ENCODE measurements at regions not wholly inside any gene's neighbourhood (a gene's known extent, or its start where the extent isn't known, plus 50 kb on each side); places are given as distances from the start of the nearest gene placed in this dataset.

- Histone ChIP-seq H3K4me3 (replicated peaks; ENCODE audit: insufficient read depth, low read length) (no peak overlapping the region), H3K27me3 (ENCODE audit: insufficient read depth, poor library complexity, severe bottlenecking) (no peaks in the 10 kb centered on the region), H3K27ac (replicated peaks) (no peak overlapping the region)
- TF ChIP-seq, protein P1, sequence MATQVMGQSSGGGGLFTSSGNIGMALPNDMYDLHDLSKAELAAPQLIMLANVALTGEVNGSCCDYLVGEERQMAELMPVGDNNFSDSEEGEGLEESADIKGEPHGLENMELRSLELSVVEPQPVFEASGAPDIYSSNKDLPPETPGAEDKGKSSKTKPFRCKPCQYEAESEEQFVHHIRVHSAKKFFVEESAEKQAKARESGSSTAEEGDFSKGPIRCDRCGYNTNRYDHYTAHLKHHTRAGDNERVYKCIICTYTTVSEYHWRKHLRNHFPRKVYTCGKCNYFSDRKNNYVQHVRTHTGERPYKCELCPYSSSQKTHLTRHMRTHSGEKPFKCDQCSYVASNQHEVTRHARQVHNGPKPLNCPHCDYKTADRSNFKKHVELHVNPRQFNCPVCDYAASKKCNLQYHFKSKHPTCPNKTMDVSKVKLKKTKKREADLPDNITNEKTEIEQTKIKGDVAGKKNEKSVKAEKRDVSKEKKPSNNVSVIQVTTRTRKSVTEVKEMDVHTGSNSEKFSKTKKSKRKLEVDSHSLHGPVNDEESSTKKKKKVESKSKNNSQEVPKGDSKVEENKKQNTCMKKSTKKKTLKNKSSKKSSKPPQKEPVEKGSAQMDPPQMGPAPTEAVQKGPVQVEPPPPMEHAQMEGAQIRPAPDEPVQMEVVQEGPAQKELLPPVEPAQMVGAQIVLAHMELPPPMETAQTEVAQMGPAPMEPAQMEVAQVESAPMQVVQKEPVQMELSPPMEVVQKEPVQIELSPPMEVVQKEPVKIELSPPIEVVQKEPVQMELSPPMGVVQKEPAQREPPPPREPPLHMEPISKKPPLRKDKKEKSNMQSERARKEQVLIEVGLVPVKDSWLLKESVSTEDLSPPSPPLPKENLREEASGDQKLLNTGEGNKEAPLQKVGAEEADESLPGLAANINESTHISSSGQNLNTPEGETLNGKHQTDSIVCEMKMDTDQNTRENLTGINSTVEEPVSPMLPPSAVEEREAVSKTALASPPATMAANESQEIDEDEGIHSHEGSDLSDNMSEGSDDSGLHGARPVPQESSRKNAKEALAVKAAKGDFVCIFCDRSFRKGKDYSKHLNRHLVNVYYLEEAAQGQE (IDR thresholded peaks at IDR 0.05; ENCODE audit: insufficient replicate concordance, low read depth): no peak
- TF ChIP-seq SPI1 (IDR thresholded peaks at IDR 0.05; ENCODE audit: borderline replicate concordance, low read depth) (no peak), POLR2AphosphoS5 (IDR thresholded peaks at IDR 0.05; ENCODE audit: low read depth) (no peak)
- DNase-seq (ENCODE audit: low read depth in 1 of 2, low spot score in 1 of 2): no peak
These were observed 406.6 kb downstream of the GLRX3 start for GRCh38 chr10:130542761-130543160.

- DNase-seq (ENCODE audit: low read depth in 1 of 2, low spot score in 1 of 2): no peak
- no peak for TF ChIP-seq POLR2AphosphoS5 (IDR thresholded peaks at IDR 0.05; ENCODE audit: low read depth)
- TF ChIP-seq, protein P2, sequence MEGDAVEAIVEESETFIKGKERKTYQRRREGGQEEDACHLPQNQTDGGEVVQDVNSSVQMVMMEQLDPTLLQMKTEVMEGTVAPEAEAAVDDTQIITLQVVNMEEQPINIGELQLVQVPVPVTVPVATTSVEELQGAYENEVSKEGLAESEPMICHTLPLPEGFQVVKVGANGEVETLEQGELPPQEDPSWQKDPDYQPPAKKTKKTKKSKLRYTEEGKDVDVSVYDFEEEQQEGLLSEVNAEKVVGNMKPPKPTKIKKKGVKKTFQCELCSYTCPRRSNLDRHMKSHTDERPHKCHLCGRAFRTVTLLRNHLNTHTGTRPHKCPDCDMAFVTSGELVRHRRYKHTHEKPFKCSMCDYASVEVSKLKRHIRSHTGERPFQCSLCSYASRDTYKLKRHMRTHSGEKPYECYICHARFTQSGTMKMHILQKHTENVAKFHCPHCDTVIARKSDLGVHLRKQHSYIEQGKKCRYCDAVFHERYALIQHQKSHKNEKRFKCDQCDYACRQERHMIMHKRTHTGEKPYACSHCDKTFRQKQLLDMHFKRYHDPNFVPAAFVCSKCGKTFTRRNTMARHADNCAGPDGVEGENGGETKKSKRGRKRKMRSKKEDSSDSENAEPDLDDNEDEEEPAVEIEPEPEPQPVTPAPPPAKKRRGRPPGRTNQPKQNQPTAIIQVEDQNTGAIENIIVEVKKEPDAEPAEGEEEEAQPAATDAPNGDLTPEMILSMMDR (IDR thresholded peaks at IDR 0.05; ENCODE audit: insufficient read depth, low read length): no peak
- TF ChIP-seq SPI1 (IDR thresholded peaks at IDR 0.05; ENCODE audit: borderline replicate concordance, low read depth): no peak
- TF ChIP-seq, protein P1 (IDR thresholded peaks at IDR 0.05; ENCODE audit: insufficient replicate concordance, low read depth): no peak
- TF ChIP-seq GABPA (IDR thresholded peaks at IDR 0.05; ENCODE audit: low read depth): no peak
- H3K4me3 ChIP-seq (replicated peaks; ENCODE audit: insufficient read depth, low read length): no peak overlapping the region
- no peak overlapping the region for H3K27ac ChIP-seq (replicated peaks)
- no peaks in the 10 kb centered on the region for H3K27me3 ChIP-seq (ENCODE audit: insufficient read depth, poor library complexity, severe bottlenecking)
These were observed 407.6 kb downstream of the GLRX3 start for GRCh38 chr10:130543794-130544193.

- Histone ChIP-seq H3K27me3 (ENCODE audit: insufficient read depth, poor library complexity, severe bottlenecking) (no peaks in the 10 kb centered on the region), H3K27ac (replicated peaks) (no peak overlapping the region), H3K4me3 (replicated peaks; ENCODE audit: insufficient read depth, low read length) (no peak overlapping the region)
- TF ChIP-seq GABPA (IDR thresholded peaks at IDR 0.05; ENCODE audit: low read depth) (no peak), POLR2AphosphoS5 (IDR thresholded peaks at IDR 0.05; ENCODE audit: low read depth) (no peak), SPI1 (IDR thresholded peaks at IDR 0.05; ENCODE audit: borderline replicate concordance, low read depth) (no peak)
- no peak for DNase-seq (ENCODE audit: low read depth in 1 of 2, low spot score in 1 of 2)
These were observed 408.9 kb downstream of the GLRX3 start for GRCh38 chr10:130545122-130545521.

DNA sequence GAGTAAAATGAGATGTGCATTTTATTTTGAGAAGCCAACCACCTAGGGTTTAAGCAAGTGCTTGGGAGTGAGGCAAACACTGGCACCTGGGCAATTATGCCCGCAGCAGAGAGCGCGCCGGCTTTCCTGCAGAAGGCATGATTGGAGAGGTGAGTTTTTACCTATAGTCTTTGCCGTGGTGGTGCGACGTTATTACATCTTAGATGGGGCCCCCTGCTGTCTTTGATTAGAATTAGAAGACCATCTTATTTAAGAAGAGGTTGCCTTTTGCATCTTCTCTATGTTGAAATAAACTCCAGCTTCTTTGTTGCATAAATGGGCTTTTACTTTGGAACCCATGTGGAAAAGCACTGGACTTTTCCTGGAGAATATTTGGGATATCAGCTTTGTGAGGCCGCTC lies 409.5 kb downstream of the GLRX3 start:
- no peak for TF ChIP-seq POLR2AphosphoS5 (IDR thresholded peaks at IDR 0.05; ENCODE audit: low read depth)
- no peak for TF ChIP-seq GABPA (IDR thresholded peaks at IDR 0.05; ENCODE audit: low read depth)
- TF ChIP-seq SPI1 (IDR thresholded peaks at IDR 0.05; ENCODE audit: borderline replicate concordance, low read depth): no peak
- TF ChIP-seq, protein P2 (IDR thresholded peaks at IDR 0.05; ENCODE audit: insufficient read depth, low read length): no peak
- TF ChIP-seq, protein P1 (IDR thresholded peaks at IDR 0.05; ENCODE audit: insufficient replicate concordance, low read depth): no peak
- no peaks in the 10 kb centered on the region for H3K27me3 ChIP-seq (ENCODE audit: insufficient read depth, poor library complexity, severe bottlenecking)
- H3K27ac ChIP-seq (replicated peaks): no peak overlapping the region
- no peak overlapping the region for H3K4me3 ChIP-seq (replicated peaks; ENCODE audit: insufficient read depth, low read length)
- DNase-seq (ENCODE audit: low read depth in 1 of 2, low spot score in 1 of 2): no peak
